HL-60 (cell line): ENCODE measurements at regions not wholly inside any gene's neighbourhood (a gene's known extent, or its start where the extent isn't known, plus 50 kb on each side); places are given as distances from the start of the nearest gene placed in this dataset.

Experiments used
- POLR2AphosphoS5 ChIP-seq: IDR thresholded peaks from 2 replicates; pipeline ENCODE4 v1.6.1; 2012; ENCODE audit warnings: low read depth
- TF ChIP-seq, protein P1 (sequence below): IDR thresholded peaks from one replicate; pipeline ENCODE4 v1.5.1; 2011; ENCODE audit warnings: low read length, control low read depth, inconsistent platforms; ENCODE audit not compliant: insufficient read depth
- TF ChIP-seq, protein P2 (sequence below): IDR thresholded peaks from 2 replicates; pipeline ENCODE4 v1.6.1; 2012; ENCODE audit warnings: low read depth; ENCODE audit not compliant: insufficient replicate concordance

DNA sequence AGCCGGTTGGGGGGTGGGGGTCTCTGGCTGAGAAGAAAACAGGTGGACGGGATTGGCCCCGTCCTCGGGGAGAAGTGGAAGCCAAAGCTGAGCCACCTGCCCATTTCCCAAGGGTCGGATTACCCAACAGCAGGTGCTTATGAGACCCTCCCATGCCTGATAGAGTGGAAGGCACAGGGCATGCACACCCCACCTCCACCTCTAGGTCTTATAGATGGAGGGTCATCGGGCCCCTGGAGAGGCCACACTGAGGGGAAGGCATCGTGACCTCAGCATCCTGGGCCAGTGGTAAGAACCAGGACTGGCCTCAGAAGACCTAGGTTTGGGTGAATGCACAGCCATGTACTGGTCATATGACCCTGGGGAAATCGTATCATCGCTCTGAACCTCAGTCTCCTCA, 85.9 kb downstream of the BUD13 start:
- TF ChIP-seq, protein P1, sequence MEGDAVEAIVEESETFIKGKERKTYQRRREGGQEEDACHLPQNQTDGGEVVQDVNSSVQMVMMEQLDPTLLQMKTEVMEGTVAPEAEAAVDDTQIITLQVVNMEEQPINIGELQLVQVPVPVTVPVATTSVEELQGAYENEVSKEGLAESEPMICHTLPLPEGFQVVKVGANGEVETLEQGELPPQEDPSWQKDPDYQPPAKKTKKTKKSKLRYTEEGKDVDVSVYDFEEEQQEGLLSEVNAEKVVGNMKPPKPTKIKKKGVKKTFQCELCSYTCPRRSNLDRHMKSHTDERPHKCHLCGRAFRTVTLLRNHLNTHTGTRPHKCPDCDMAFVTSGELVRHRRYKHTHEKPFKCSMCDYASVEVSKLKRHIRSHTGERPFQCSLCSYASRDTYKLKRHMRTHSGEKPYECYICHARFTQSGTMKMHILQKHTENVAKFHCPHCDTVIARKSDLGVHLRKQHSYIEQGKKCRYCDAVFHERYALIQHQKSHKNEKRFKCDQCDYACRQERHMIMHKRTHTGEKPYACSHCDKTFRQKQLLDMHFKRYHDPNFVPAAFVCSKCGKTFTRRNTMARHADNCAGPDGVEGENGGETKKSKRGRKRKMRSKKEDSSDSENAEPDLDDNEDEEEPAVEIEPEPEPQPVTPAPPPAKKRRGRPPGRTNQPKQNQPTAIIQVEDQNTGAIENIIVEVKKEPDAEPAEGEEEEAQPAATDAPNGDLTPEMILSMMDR = no peak
- TF ChIP-seq POLR2AphosphoS5 = no peak
- TF ChIP-seq, protein P2, sequence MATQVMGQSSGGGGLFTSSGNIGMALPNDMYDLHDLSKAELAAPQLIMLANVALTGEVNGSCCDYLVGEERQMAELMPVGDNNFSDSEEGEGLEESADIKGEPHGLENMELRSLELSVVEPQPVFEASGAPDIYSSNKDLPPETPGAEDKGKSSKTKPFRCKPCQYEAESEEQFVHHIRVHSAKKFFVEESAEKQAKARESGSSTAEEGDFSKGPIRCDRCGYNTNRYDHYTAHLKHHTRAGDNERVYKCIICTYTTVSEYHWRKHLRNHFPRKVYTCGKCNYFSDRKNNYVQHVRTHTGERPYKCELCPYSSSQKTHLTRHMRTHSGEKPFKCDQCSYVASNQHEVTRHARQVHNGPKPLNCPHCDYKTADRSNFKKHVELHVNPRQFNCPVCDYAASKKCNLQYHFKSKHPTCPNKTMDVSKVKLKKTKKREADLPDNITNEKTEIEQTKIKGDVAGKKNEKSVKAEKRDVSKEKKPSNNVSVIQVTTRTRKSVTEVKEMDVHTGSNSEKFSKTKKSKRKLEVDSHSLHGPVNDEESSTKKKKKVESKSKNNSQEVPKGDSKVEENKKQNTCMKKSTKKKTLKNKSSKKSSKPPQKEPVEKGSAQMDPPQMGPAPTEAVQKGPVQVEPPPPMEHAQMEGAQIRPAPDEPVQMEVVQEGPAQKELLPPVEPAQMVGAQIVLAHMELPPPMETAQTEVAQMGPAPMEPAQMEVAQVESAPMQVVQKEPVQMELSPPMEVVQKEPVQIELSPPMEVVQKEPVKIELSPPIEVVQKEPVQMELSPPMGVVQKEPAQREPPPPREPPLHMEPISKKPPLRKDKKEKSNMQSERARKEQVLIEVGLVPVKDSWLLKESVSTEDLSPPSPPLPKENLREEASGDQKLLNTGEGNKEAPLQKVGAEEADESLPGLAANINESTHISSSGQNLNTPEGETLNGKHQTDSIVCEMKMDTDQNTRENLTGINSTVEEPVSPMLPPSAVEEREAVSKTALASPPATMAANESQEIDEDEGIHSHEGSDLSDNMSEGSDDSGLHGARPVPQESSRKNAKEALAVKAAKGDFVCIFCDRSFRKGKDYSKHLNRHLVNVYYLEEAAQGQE = no peak
